GDM1 (cell line): ENCODE measurements at regions not wholly inside any gene's neighbourhood (a gene's known extent, or its start where the extent isn't known, plus 50 kb on each side); places are given as distances from the start of the nearest gene placed in this dataset.

Experiments used
- DNase-seq: peaks from one replicate; lab custom pipeline; 2025; lab: John Stamatoyannopoulos, UW

GRCh38 chr10:36224431-36224985 lies 582.4 kb upstream of the FZD8 start:
- DNase-seq: no peak

GRCh38 chr10:36221101-36221500 lies 579.0 kb upstream of the FZD8 start:
- no peak for DNase-seq

DNA sequence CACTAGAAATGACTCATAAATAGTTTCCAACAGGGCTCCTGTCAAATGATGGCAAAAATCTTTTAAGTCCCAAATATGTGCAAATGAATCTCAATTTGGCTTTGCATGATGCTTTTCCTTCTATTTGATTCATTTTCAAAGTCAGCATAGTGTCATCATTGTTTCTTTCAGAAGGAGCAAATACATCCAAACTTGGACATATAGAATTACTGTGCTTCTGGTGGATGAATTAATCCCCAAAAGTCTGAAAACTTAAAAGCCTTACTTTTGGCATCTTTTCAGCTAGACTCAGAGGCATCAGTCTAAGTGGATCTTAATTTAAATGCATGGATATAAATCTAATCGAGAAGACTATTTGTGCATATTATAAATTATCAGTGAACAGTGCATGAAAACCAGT lies 578.1 kb upstream of the FZD8 start:
- DNase-seq: no peak

GRCh38 chr10:36211856-36212255 lies 569.8 kb upstream of the FZD8 start:
- no peak for DNase-seq

GRCh38 chr10:36209480-36209879 lies 567.4 kb upstream of the FZD8 start:
- DNase-seq: no peak

DNA sequence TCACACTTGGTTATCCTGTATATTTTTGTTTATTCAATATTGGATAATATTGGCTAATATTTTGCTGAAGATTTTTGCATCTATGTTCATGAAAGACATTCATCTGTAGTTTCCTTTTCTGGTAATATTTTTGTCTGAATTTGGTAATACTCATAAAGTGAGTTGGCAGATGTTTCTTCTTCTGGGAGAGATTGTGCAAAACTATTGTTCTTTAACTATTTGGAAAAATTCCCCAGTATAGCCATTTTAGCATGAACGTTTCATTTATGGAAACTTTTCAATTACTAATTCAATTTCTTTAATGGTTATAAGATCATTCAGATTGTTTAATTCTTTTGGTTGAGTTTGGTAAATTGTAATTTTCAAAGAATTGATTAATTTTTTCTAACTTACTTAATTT lies 560.8 kb upstream of the FZD8 start:
- DNase-seq: no peak

- DNase-seq: no peak
Measured at GRCh38 chr10:36200577-36200976, 558.5 kb upstream of the FZD8 start.

DNA sequence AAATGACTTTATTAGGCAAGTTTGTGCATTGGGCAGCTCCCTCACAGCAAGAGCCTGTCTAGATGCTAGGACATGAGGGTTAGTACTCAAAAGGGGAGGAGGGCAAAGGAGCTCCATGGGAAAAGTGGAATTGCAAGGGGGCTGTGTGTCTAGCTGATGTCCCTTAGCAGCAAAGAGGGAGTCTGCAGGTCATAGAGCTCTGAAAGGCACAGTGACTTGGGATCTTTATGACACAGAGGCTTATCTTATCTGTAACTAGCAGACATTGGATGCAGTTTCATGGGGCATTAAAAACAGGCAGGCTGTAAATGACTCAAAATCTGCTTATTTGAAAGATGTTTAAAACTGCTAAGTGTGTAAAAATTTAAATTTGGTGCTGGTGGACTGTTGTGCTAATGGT lies 556.2 kb upstream of the FZD8 start:
- no peak for DNase-seq

DNA sequence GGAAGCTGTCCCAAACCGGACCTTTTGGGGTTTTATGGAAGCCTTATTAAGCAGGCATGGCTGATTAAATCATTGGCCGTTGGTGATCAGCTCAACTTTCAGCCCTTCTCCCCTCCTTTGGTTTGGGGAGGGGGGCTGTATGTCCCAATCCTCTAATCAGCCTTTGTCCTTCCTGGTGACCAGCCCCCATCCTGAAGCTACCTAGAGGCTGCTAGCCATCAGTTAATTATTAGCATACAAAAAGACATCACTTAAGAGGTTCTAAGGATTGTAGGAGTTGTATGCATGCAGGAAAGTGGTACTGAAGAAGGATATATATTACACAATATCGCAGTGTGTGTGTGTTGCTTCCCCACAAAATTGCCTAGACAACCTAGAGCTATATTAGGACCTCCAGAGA lies 553.3 kb upstream of the FZD8 start:
- DNase-seq: no peak

GRCh38 chr10:36194276-36194675 lies 552.2 kb upstream of the FZD8 start:
- DNase-seq: no peak

DNA sequence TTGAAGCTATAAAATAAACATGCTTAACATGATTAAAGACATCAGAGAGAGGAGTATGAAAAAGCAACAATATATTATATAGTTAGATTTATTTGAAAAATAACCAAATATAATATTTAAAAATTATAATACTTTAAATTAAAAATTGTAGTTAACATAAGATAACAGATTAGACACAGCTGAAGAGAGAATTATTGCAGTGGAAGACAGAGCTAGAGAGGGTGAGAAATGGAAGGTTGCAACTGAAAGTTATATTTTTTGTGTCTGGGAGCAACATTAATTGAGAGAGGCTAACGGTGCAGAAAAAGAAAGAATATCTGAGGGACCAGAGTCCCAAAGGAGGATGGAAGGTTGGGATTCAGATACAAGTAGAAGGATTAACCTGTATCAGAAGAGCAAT lies 548.9 kb upstream of the FZD8 start:
- DNase-seq: no peak

GRCh38 chr10:36188461-36188860 lies 546.4 kb upstream of the FZD8 start:
- no peak for DNase-seq

DNA sequence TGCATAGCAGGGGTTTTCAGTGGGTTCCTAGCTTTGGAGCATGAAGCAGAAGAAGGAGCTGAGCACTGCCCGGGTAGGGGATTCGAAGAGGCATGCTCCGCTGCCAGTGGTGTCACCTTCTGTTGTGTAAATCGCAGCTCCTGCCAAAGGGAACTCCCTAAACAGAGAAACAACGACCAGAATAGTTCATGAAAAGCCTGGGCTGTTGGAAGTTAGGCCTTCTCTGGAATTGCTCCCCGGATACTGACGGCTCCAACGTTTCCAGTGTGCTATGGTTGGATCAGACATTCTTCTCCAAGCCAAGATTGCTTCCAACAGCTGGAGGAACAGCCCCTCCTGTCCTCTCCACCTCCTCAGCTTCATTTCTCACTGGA lies 546.0 kb upstream of the FZD8 start:
- DNase-seq: no peak

DNA sequence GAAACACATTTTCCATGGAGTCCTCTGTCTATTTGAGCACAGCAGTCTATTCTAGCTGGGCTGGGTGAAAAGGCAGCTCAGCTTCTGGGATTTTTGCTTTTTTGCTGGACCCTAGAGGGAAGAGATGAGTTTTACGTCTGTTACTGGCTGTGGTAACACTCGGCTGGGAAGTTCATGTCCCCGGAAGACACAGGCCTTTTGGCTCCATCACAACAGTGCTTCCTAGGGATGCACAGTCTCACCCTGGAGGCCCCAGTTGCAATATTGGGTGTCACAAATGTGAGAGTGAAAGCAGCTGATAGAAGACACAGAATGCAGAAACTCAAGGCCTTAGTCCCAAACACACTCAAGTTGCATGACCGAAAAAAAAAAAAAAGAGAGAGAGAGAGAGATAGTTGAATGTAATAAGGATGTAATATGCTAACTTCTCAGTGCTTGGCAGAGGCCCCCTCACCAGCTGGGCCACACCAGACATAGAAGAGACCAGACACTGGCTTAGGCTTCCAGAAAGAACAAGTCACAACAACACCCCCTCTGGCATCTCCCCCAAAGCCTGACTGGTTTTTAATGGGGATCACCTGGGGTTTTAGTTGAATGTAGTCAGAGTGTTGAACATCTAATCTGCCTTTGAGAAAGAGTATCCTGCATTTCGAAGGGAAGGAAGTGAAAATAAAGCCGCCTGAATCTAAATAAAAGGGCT lies 545.4 kb upstream of the FZD8 start:
- no peak for DNase-seq

DNA sequence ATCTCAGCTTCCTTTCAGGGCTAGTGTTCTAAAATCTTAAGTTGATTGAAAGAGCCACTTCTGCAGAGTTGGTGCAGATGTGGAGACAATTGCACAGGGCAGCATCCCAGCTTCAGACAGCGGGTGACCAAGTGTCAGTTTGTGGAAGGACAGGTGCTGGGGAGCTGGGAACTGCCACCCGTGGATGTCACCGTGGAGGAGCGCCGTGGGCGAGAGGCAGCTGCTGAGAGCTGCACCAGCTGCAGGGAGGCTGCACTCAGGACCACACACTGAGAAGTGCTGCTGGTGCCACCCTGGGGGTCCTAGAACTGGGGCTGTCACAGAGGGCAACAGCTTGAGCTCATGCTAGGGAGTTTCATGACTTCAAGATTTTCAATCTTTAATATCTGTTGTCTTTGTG lies 543.0 kb upstream of the FZD8 start:
- DNase-seq: no peak

- DNase-seq: no peak
Measured at GRCh38 chr10:36183726-36184125, 541.6 kb upstream of the FZD8 start.

- no peak for DNase-seq
Measured at GRCh38 chr10:36183056-36183455, 541.0 kb upstream of the FZD8 start.

GRCh38 chr10:36182606-36183005 lies 540.5 kb upstream of the FZD8 start:
- no peak for DNase-seq

GRCh38 chr10:36182179-36182566 lies 540.1 kb upstream of the FZD8 start:
- DNase-seq: no peak

GRCh38 chr10:36181426-36182178 lies 539.5 kb upstream of the FZD8 start:
- DNase-seq: no peak

DNA sequence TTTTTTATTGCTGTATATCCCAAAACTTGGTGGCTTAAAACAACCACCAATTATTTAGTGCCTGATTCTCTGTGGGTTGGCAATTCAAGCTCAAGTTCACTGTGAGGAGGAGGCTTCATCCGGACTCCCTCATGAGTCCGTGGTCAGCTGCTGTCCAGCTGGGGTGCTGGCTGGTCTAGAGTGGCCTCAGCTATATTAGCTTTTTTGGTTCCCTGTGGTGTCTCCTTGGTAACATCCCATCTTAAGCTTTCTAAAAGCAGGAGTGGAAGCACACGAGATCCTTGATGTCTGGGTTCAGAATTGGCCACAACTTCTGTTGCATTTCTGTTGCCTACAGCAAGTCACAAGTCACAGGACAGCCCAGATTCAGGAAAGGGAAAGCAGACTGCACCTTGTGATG lies 536.5 kb upstream of the FZD8 start:
- no peak for DNase-seq

- DNase-seq: no peak
Measured at GRCh38 chr10:36177071-36177470, 535.0 kb upstream of the FZD8 start.

- no peak for DNase-seq
Measured at GRCh38 chr10:36175954-36176353, 533.9 kb upstream of the FZD8 start.

- DNase-seq: no peak
Measured at GRCh38 chr10:36173364-36173763, 531.3 kb upstream of the FZD8 start.
